Gastrocnemius medialis (tissue), 4 donors: ENCODE measurements at regions not wholly inside any gene's neighbourhood (a gene's known extent, or its start where the extent isn't known, plus 50 kb on each side); places are given as distances from the start of the nearest gene placed in this dataset.

Source experiments
- POLR2A ChIP-seq, 2 donors: fragments of 450-650 bp; IDR thresholded peaks; one replicate each; pipeline ENCODE4 v1.6.1; 2017; ENCODE audit warnings: antibody characterized with exemption in 2 of 2, mild to moderate bottlenecking in 2 of 2, moderate library complexity in 2 of 2
- TF ChIP-seq, protein P1 (sequence below), 5 experiments: fragments of 450-650 bp in 3 of 5; fragments of 200-600 bp in 2 of 5; sonication (generic) in 2 of 5; IDR thresholded peaks in 4 of 5; conservative IDR thresholded peaks in 1 of 5; 1 replicate in 4 of 5; 2 replicates in 1 of 5; pipeline ENCODE4 v1.5.1; 2016 to 2019; ENCODE audit warnings: antibody characterized with exemption in 5 of 5, mild to moderate bottlenecking in 3 of 5, moderate library complexity in 3 of 5

DNA sequence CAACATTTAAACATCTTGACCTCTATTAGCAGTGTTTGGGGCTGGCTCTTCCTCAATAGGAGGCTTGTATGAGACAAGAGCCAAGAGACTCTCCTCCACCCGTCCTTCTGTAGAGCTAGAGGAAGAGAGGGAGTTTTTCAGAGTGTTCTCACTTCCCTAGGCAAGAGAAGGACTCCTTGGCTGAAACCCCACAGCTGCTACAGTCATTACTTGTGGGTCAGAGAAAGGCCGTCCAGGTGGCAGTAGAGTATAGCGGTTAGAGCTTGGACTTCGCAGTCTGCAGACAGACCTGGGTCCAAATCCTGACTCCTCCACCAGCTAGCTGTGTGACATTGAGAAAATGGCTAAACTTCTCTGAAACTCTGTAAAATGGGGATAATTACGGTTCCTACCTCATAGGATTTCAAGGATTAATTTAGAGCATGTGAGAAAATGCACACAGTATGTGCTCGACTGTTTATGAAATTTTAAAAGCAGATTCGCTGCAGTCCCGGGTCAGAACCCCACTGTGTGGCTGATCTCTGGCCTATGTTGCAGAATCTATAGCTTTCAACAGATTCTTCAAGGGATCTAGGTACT is 80.8 kb upstream of the ARAP3 start:
- TF ChIP-seq, protein P1, sequence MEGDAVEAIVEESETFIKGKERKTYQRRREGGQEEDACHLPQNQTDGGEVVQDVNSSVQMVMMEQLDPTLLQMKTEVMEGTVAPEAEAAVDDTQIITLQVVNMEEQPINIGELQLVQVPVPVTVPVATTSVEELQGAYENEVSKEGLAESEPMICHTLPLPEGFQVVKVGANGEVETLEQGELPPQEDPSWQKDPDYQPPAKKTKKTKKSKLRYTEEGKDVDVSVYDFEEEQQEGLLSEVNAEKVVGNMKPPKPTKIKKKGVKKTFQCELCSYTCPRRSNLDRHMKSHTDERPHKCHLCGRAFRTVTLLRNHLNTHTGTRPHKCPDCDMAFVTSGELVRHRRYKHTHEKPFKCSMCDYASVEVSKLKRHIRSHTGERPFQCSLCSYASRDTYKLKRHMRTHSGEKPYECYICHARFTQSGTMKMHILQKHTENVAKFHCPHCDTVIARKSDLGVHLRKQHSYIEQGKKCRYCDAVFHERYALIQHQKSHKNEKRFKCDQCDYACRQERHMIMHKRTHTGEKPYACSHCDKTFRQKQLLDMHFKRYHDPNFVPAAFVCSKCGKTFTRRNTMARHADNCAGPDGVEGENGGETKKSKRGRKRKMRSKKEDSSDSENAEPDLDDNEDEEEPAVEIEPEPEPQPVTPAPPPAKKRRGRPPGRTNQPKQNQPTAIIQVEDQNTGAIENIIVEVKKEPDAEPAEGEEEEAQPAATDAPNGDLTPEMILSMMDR (IDR thresholded peaks at IDR 0.05 in 4 of 5, conservative IDR thresholded peaks at IDR 0.05 in 1 of 5): no peak
- no peak for TF ChIP-seq POLR2A (IDR thresholded peaks at IDR 0.05)
